Endothelial cell of umbilical vein (primary cell): ENCODE measurements at regions not wholly inside any gene's neighbourhood (a gene's known extent, or its start where the extent isn't known, plus 50 kb on each side); places are given as distances from the start of the nearest gene placed in this dataset.

ENCODE experiments used
- BruUV-seq: library from RNA; stranded (reverse); fragments of 400-500 nt; replicated peaks from 2 replicates; lab custom pipeline; 2021; lab: Mats Ljungman, UMichigan
- CTCF ChIA-PET: fragments of 300-600, 350-600 bp; sonication (Branson Sonifier 250); formaldehyde crosslinking; loops from one replicate; lab custom pipeline; 2021; ENCODE audit warnings: antibody characterized with exemption, inconsistent platforms; lab: Charles Lee
- POLR2A ChIA-PET: fragments of 300-600, 350-600 bp; sonication (Branson Sonifier 250); formaldehyde crosslinking; loops from one replicate; lab custom pipeline; 2021; ENCODE audit warnings: antibody characterized with exemption, inconsistent platforms; lab: Charles Lee
- DNase-seq: peaks from one replicate; pipeline ENCODE4 v3.0.0-alpha.2; 2011; ENCODE audit warnings: low read depth, low spot score
- FAIRE-seq: peaks from 2 replicates; lab custom pipeline; 2011; peaks lifted over from hg19 to GRCh38; lab: Jason Lieb, UNC
- H2AFZ ChIP-seq: 2 replicates; pipeline ENCODE4 v1.6.0; 2012; ENCODE audit warnings: low read depth, low read length, control low read depth, inconsistent platforms
- H3K27ac ChIP-seq: 2 replicates; pipeline ENCODE4 v1.5.1; 2011; ENCODE audit warnings: low read depth, mild to moderate bottlenecking, control low read depth, low read length, moderate library complexity; ENCODE audit not compliant: insufficient read depth
- H3K27me3 ChIP-seq, 2 experiments: 2 replicates each; pipeline versions ENCODE4 v1.6.0 to v1.6.1; 2011; ENCODE audit warnings: low read length in 2 of 2, mixed read lengths in 1 of 2; ENCODE audit not compliant: control insufficient read depth in 2 of 2, insufficient read depth in 2 of 2
- H3K36me3 ChIP-seq, 2 experiments: 2 replicates in 1 of 2; 3 replicates in 1 of 2; pipeline ENCODE4 v1.5.1; 2011; ENCODE audit warnings: low read length in 2 of 2, mild to moderate bottlenecking in 1 of 2, moderate library complexity in 1 of 2; ENCODE audit not compliant: control insufficient read depth in 2 of 2, insufficient read depth in 2 of 2; ENCODE audit errors: extremely low read depth in 1 of 2
- H3K4me1 ChIP-seq: 3 replicates; pipeline ENCODE4 v1.5.1; 2011; ENCODE audit warnings: mild to moderate bottlenecking, low read length; ENCODE audit not compliant: control insufficient read depth, insufficient read depth; ENCODE audit errors: extremely low read depth
- H3K4me2 ChIP-seq: 2 replicates; pipeline ENCODE4 v1.6.1; 2011; ENCODE audit warnings: low read length, control low read depth, mixed read lengths; ENCODE audit not compliant: insufficient read depth
- H3K4me3 ChIP-seq, 3 experiments: fragments of 200-600 bp in 1 of 3; sonication (generic), shearing (Covaris generic) in 1 of 3; replicated peaks in 1 of 3; 2 replicates each; pipeline ENCODE4 v1.5.1; 2011 to 2016; ENCODE audit warnings: control low read depth in 3 of 3, low read length in 3 of 3, mild to moderate bottlenecking in 2 of 3, inconsistent platforms in 1 of 3, low read depth in 1 of 3, moderate library complexity in 1 of 3; ENCODE audit not compliant: insufficient read depth in 1 of 3
- H3K79me2 ChIP-seq: 2 replicates; pipeline ENCODE4 v1.6.0; 2012; ENCODE audit warnings: low read length, inconsistent platforms; ENCODE audit not compliant: control insufficient read depth, insufficient read depth
- H3K9ac ChIP-seq: replicated peaks from 2 replicates; pipeline ENCODE3; 2011; ENCODE audit warnings: low read length, control low read depth; ENCODE audit not compliant: insufficient read depth; ENCODE audit errors: extremely low read depth
- H3K9me1 ChIP-seq: replicated peaks from 3 replicates; pipeline ENCODE4 v1.6.0; 2011; ENCODE audit warnings: mild to moderate bottlenecking, low read length; ENCODE audit not compliant: control insufficient read depth, insufficient read depth; ENCODE audit errors: extremely low read depth
- H3K9me3 ChIP-seq: replicated peaks from 2 replicates; pipeline ENCODE4 v1.5.1; 2012; ENCODE audit warnings: low read length, inconsistent platforms; ENCODE audit not compliant: control insufficient read depth, insufficient read depth
- H4K20me1 ChIP-seq: replicated peaks from 2 replicates; pipeline ENCODE3; 2011; ENCODE audit warnings: mild to moderate bottlenecking, low read length; ENCODE audit not compliant: control insufficient read depth, insufficient read depth; ENCODE audit errors: extremely low read depth
- EZH2 ChIP-seq: IDR thresholded peaks from 2 replicates; pipeline ENCODE4 v1.6.1; 2012; ENCODE audit warnings: borderline replicate concordance, low read depth, mild to moderate bottlenecking, moderate library complexity, low read length, inconsistent platforms; ENCODE audit not compliant: severe bottlenecking
- FOS ChIP-seq: IDR thresholded peaks from 2 replicates; pipeline ENCODE4 v1.6.1; 2011; ENCODE audit warnings: mild to moderate bottlenecking, low read length, moderate library complexity, borderline replicate concordance; ENCODE audit not compliant: insufficient read depth
- GATA2 ChIP-seq: IDR thresholded peaks from 2 replicates; pipeline ENCODE4 v1.7.0; 2011; ENCODE audit warnings: low read depth, mild to moderate bottlenecking, moderate library complexity, mixed read lengths, low read length; ENCODE audit not compliant: insufficient read length, insufficient read depth
- JUN ChIP-seq: IDR thresholded peaks from 2 replicates; pipeline ENCODE4 v1.6.1; 2011; ENCODE audit warnings: borderline replicate concordance, low read depth; ENCODE audit not compliant: insufficient read length, insufficient read depth
- MYC ChIP-seq: IDR thresholded peaks from one replicate; pipeline ENCODE4 v1.6.1; 2011; ENCODE audit warnings: mild to moderate bottlenecking, low read depth, low read length
- POLR2A ChIP-seq: IDR thresholded peaks from 2 replicates; pipeline ENCODE4 v1.6.1; 2012; ENCODE audit warnings: low read depth, mild to moderate bottlenecking, control low read depth, low read length
- POLR2AphosphoS5 ChIP-seq: IDR thresholded peaks from 2 replicates; pipeline ENCODE4 v1.6.1; 2012; ENCODE audit warnings: low read depth, mild to moderate bottlenecking, control low read depth, low read length, moderate library complexity; ENCODE audit not compliant: insufficient read depth
- dilution Hi-C: fragments of 300-500 bp; cut with MboI; formaldehyde crosslinking; loops from one replicate; pipeline ENCODE4 v1.15.0; 2019; ENCODE audit warnings: low sequenced_read_pairs; ENCODE audit not compliant: extremely low pct_ligation_motif_present
- intact Hi-C: fragments of 100-400 bp; cut with micrococcal nuclease; formaldehyde crosslinking; loops from one replicate; pipeline ENCODE4 v1.10.0; 2022
- TF ChIP-seq, protein P1 (sequence below), 2 donors: IDR thresholded peaks; 1 replicate in 1 of 2; 2 replicates in 1 of 2; pipeline ENCODE4 v1.5.1; 2011; ENCODE audit warnings: low read length in 2 of 2, mild to moderate bottlenecking in 2 of 2, moderate library complexity in 2 of 2, control low read depth in 1 of 2, inconsistent platforms in 1 of 2, low read depth in 1 of 2; ENCODE audit not compliant: insufficient read depth in 1 of 2; ENCODE audit errors: extremely low read depth in 1 of 2

GRCh38 chr12:23126794-23127193 lies 501.8 kb downstream of the ETNK1 start:
- Histone ChIP-seq H3K4me2 (no peak overlapping the region), H3K36me3 (no peaks in the 10 kb centered on the region), H3K9me1 (no peaks in the 10 kb centered on the region), H3K27ac (no peak overlapping the region), H4K20me1 (no peaks in the 10 kb centered on the region), H3K79me2 (no peaks in the 10 kb centered on the region), H3K9ac (no peak overlapping the region), H3K27me3 (no peaks in the 10 kb centered on the region), H3K4me1 (no peaks in the 10 kb centered on the region), H2AFZ (no peak overlapping the region), H3K9me3 (no peaks in the 10 kb centered on the region), H3K4me3 (no peak overlapping the region)
- intact Hi-C loops: no loop called here
- dilution Hi-C loops: no loop called here
- no peak for FAIRE-seq
- no TSS peak for BruUV-seq
- ChIA-PET POLR2A (no interaction called here), CTCF (interaction anchor here (1.4 kb wide), 1 partner anchor 9 kb away, joined by 3 read pairs; no protein-coding TSS in a partner anchor)
- TF ChIP-seq JUN: no peak
- TF ChIP-seq GATA2: no peak
- no peak for TF ChIP-seq POLR2AphosphoS5
- no peak for DNase-seq

- dilution Hi-C loops: no loop called here
- no peaks in the 10 kb centered on the region for H3K9me3 ChIP-seq
- no peaks in the 10 kb centered on the region for H4K20me1 ChIP-seq
- H3K79me2 ChIP-seq: no peaks in the 10 kb centered on the region
- no peaks in the 10 kb centered on the region for H3K9me1 ChIP-seq
- CTCF ChIA-PET: interaction anchor here (1.4 to 1.5 kb wide), 2 partner anchors 8 to 11 kb away, joined by 3 to 4 read pairs; no protein-coding TSS in a partner anchor
- no TSS peak for BruUV-seq
- FAIRE-seq (no peak), DNase-seq (no peak)
- H3K4me3 ChIP-seq: no peak overlapping the region
- intact Hi-C loops: no loop called here
- no peak for TF ChIP-seq GATA2
- TF ChIP-seq, protein P1, sequence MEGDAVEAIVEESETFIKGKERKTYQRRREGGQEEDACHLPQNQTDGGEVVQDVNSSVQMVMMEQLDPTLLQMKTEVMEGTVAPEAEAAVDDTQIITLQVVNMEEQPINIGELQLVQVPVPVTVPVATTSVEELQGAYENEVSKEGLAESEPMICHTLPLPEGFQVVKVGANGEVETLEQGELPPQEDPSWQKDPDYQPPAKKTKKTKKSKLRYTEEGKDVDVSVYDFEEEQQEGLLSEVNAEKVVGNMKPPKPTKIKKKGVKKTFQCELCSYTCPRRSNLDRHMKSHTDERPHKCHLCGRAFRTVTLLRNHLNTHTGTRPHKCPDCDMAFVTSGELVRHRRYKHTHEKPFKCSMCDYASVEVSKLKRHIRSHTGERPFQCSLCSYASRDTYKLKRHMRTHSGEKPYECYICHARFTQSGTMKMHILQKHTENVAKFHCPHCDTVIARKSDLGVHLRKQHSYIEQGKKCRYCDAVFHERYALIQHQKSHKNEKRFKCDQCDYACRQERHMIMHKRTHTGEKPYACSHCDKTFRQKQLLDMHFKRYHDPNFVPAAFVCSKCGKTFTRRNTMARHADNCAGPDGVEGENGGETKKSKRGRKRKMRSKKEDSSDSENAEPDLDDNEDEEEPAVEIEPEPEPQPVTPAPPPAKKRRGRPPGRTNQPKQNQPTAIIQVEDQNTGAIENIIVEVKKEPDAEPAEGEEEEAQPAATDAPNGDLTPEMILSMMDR (IDR thresholded peaks at IDR 0.05; ENCODE audit: extremely low read depth in 1 of 2, insufficient read depth in 1 of 2, low read depth in 1 of 2, low read length in 2 of 2): no peak
- no peak for TF ChIP-seq MYC
- TF ChIP-seq JUN: no peak
- no peak for TF ChIP-seq POLR2AphosphoS5
- TF ChIP-seq FOS: no peak
- no peak for TF ChIP-seq EZH2
- no peak for TF ChIP-seq POLR2A
- no peak overlapping the region for H2AFZ ChIP-seq
- POLR2A ChIA-PET: no interaction called here
- H3K9ac ChIP-seq: no peak overlapping the region
- no peak overlapping the region for H3K27ac ChIP-seq
- no peak overlapping the region for H3K4me2 ChIP-seq
- H3K27me3 ChIP-seq: no peaks in the 10 kb centered on the region
- no peaks in the 10 kb centered on the region for H3K4me1 ChIP-seq
- no peaks in the 10 kb centered on the region for H3K36me3 ChIP-seq
These were observed 502.7 kb downstream of the ETNK1 start for GRCh38 chr12:23127701-23128100.
